ACHN (cell line): ENCODE measurements at regions not wholly inside any gene's neighbourhood (a gene's known extent, or its start where the extent isn't known, plus 50 kb on each side); places are given as distances from the start of the nearest gene placed in this dataset.
"Not testable (repeated sequence)": the region's sequence is repeated elsewhere in the genome, so short reads cannot be mapped to it uniquely, and the experiment has no call there.

Experiments used
- DNase-seq: peaks from one replicate; pipeline ENCODE4 v3.0.0-alpha.2; 2015
- in situ Hi-C: cut with HindIII; loops from 2 replicates; pipeline ENCODE4 v1.10.0; 2017; ENCODE audit warnings: low sequenced_read_pairs, low pct_ligation_motif_present, low pct_unique_long_range_greater_than_20kb

- in situ Hi-C loops = no loop called here
- DNase-seq = no peak
Measured at GRCh38 chr14:43853541-43853940, 653.5 kb downstream of the FSCB start.

- DNase-seq = no peak
Measured at GRCh38 chr14:43803076-43803689, 703.9 kb downstream of the FSCB start.

GRCh38 chr14:43795600-43796228 is 711.4 kb downstream of the FSCB start:
- in situ Hi-C loops = no loop called here
- peak; percentile 2 for DNase-seq

More at GRCh38 chr14:43803076-43803689, 703.9 kb downstream of the FSCB start:
- in situ Hi-C loops = no loop called here

GRCh38 chr14:43793579-43793978 is 713.5 kb downstream of the FSCB start:
- in situ Hi-C loops = no loop called here
- DNase-seq = no peak

- DNase-seq = no peak
- in situ Hi-C loops = no loop called here
Measured at GRCh38 chr14:43792980-43793379, 714.1 kb downstream of the FSCB start.

GRCh38 chr14:43790681-43791080 is 716.4 kb downstream of the FSCB start:
- DNase-seq = no peak
- in situ Hi-C loops = no loop called here

GRCh38 chr14:43789458-43789857 is 717.6 kb downstream of the FSCB start:
- no peak for DNase-seq
- in situ Hi-C loops = no loop called here

GRCh38 chr14:43786066-43786762 is 720.9 kb downstream of the FSCB start:
- DNase-seq = no peak
- in situ Hi-C loops = no loop called here

GRCh38 chr14:43784432-43784831 is 722.7 kb downstream of the FSCB start:
- DNase-seq, in situ Hi-C loops: not testable (repeated sequence)

- DNase-seq = no peak
- in situ Hi-C loops = no loop called here
Measured at GRCh38 chr14:43778937-43779639, 728.0 kb downstream of the FSCB start.

GRCh38 chr14:43778570-43778936 is 728.5 kb downstream of the FSCB start:
- no peak for DNase-seq
- in situ Hi-C loops = no loop called here

GRCh38 chr14:43765474-43765873 is 741.6 kb downstream of the FSCB start:
- in situ Hi-C loops = no loop called here
- DNase-seq = no peak

GRCh38 chr14:43764433-43764832 is 742.6 kb downstream of the FSCB start:
- in situ Hi-C loops = no loop called here
- DNase-seq = no peak

- in situ Hi-C loops = no loop called here
Measured at GRCh38 chr14:43755707-43756106, 751.4 kb downstream of the FSCB start.

GRCh38 chr14:43754838-43755237 is 752.2 kb downstream of the FSCB start:
- in situ Hi-C loops = no loop called here
- DNase-seq = no peak

More at GRCh38 chr14:43755707-43756106, 751.4 kb downstream of the FSCB start:
- DNase-seq = no peak

GRCh38 chr14:43745746-43746145 is 761.3 kb downstream of the FSCB start:
- in situ Hi-C loops = no loop called here

GRCh38 chr14:43735932-43736331 is 771.2 kb downstream of the FSCB start:
- in situ Hi-C loops = no loop called here

More at GRCh38 chr14:43745746-43746145, 761.3 kb downstream of the FSCB start:
- DNase-seq = no peak

GRCh38 chr14:43729143-43729542 is 777.9 kb downstream of the FSCB start:
- DNase-seq = no peak
- in situ Hi-C loops = no loop called here

More at GRCh38 chr14:43735932-43736331, 771.2 kb downstream of the FSCB start:
- DNase-seq = no peak

GRCh38 chr14:43706900-43707299 is 800.2 kb downstream of the FSCB start:
- in situ Hi-C loops = no loop called here
- DNase-seq = peak; percentile 10
